HG03565 (cell line): ENCODE measurements at regions not wholly inside any gene's neighbourhood (a gene's known extent, or its start where the extent isn't known, plus 50 kb on each side); places are given as distances from the start of the nearest gene placed in this dataset.

Experiments
- ATAC-seq: cut with Tn5 transposase; IDR thresholded peaks from one replicate; pipeline ENCODE4 v1.9.1; 2021; ENCODE audit warnings: mild to moderate bottlenecking, moderate library complexity; ENCODE audit not compliant: unreplicated experiment

DNA sequence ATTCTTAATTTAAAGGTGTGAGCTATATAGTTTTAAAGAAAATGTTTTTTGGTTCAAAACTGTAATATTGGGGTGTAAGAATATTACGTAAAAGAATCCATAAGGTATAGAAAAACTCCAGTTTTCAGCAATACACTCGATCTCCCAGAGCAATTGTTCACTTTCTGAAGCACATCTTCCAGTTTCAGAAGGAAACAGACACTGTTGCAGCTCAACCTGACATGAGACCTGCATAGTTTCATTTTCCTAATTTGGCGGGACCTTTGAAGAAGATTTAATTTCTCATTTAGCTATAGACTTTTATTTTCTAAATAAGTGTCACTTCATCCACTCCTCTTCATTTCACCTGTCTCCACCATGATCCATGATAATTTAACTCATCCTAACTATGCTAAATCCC, 281.5 kb downstream of the HTR1B start:
- ATAC-seq, result no peak

DNA sequence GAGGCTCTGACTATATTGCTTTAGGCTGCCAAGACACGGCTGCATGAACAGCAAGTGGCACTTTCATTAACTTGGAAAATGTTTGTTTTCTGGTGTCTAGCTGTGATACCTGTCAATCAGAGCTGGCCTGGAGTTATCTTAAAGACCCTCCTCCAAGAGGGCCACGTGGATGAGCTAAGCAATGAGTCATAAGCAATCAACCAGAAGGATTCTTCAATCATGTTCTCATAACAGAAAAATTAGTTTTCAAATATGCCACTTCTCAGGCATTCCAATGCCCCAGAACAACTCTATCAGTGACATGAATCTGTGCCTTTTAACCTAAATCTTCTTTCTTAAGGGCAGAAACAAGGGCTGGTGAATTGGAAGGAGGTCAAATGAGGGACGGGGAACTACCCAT, 283.0 kb downstream of the HTR1B start:
- no peak for ATAC-seq

DNA sequence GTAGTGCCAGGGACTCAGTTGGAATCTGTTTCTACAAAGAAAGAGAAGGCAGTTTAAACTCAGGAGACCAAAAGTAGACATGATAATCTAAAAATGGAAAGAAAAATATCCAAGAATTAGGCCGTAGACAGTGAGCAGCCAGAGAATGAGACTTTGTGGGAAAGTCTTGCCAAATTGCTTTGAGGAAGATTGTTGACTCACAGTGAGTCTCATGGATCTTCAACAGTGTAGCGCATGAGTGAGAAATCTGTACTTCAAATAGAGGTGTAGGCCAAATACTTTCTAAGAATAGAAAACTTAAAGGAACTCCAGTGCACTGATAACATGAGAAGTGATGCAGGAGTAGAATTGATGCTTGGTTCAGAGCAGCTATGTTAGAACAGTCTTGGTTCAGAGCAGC, 284.5 kb downstream of the HTR1B start:
- no peak for ATAC-seq

DNA sequence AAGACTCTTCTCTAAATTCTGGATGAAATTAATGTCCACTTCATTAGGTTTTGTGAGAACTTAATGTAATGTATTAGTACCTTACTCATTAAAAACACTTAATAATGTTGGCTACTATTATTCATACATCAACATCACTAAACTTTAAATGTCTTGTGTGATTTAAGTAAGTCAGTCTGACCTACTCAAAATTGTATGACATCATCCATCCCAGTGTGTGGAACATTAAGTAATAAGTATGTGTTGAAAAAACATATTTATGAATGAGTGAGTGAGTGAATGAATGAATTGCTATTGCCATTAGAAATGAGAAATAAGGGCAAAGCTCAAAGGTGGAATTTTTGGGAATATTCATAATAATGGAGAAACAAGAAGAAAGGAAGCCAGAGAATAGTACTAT, 285.8 kb downstream of the HTR1B start:
- no peak for ATAC-seq

DNA sequence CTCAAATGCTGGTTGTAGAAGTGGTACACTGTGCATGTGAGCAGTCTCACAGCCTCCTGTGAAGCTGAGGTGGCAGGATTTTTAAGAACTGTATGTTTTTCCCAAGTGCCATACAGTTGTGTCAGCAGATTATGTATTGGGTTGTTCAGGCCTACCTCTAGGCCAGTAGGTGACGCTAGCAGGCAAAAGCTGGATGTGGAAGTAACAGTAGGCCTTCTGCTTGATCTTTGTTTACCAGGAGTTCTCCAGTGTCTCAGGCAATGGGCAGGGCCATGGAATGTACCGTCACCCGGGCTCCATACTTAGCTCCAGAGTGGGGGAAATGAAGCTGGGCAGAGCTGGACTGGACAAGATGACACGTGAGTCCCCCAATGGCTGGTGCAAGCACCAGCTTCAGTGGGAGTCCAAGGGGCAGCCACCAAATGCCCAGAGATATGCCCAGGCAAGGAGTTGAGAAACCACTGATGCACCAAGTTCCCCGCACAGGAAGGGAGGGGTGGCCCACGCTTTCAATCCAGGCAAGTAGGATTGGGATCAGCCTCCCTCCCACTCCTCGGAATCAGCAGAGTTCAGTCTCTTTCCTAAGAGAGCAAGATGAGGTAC, 289.7 kb downstream of the HTR1B start:
- no peak for ATAC-seq

DNA sequence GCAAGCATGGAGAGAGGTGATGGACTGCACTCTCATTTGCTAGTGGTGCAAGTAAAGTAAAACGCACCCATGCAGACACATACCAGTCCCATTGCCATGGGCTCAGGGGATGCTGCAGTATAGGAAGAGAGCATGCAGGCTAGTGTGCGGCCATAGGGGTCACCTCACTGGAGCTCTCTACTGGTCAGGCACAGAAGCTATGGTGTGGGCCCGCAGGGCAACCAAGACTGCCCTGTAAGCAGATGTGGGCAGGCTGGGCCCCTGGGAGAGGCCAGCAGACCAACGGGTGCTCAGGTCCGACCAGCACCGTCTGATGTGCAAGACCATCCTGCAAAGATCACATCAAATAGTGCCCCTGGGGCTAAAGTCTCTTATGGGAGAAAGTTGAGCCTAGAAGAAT, 290.7 kb downstream of the HTR1B start:
- ATAC-seq, result no peak

DNA sequence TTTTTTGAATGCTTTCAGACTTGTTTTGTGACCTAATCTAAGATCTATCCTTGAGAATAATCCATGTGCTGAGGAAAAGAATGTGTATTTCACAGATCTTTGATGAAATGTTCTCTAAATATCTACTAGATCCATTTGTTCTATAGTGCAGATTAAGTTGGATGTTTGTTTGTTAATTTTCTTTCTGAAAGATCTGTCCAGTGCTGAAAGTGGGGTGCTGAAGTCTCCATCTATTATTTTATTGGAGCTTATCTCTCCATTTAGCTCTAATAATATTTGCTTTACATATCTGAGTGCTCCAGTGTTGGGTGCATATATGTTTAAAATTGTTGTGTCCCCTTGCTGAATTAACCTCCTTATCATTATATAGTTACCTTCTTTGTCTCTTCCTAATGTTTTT, 303.6 kb downstream of the HTR1B start:
- no peak for ATAC-seq

DNA sequence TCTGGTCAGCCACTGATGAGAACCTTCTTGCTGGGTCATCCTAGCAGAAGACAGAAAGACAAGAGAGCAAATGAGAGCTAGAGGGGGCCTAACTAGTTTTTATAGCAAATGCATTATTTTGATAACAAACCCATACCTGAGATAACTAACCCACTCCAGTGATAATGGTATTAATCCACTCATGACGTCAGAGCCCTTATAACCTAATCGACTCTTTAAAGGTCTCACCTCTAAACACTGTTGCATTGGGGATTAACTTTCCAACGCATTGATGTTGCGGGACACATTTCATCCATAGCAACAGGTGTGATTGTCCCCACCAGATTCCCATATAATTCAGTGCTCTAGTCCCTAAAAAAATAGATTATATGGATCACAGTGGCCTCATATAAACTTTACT, 312.1 kb downstream of the HTR1B start:
- no peak for ATAC-seq

DNA sequence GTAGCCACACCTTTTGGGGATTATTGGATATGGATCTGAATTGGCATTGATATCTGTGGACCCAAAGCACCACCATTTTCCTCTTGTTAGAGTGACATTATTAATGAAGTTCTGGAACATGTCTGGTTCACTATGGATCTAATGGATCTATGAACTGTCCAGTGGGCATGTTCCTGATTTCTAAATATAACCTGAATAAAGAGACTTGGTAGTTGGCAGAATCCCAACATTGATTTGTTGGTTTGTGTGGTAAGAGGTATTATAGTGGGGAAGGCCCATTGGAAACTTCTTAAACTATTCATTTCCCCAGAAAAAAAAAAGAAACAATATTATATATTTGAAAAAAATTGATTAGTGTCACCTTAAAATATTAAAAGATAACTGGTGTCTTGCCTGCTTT, 312.6 kb downstream of the HTR1B start:
- ATAC-seq, result no peak

DNA sequence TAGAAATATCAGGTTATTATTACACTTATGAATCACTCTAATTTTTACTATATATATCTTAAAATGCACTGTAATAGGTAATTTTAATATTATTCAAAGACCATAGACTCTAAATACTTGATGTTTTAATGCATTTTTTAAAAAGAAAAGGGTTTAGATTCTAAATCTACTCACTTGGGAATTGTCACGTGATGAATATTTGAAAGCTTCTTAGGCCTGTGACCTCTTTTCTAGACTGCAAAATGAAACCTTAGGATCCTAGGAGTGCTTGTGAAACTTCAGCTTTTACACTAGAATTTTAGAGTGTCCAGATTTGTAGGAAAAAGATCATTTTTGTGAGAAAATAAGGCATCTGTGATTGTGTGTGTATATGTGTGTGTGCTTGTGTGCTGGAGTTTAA, 318.0 kb downstream of the HTR1B start:
- ATAC-seq, result no peak

DNA sequence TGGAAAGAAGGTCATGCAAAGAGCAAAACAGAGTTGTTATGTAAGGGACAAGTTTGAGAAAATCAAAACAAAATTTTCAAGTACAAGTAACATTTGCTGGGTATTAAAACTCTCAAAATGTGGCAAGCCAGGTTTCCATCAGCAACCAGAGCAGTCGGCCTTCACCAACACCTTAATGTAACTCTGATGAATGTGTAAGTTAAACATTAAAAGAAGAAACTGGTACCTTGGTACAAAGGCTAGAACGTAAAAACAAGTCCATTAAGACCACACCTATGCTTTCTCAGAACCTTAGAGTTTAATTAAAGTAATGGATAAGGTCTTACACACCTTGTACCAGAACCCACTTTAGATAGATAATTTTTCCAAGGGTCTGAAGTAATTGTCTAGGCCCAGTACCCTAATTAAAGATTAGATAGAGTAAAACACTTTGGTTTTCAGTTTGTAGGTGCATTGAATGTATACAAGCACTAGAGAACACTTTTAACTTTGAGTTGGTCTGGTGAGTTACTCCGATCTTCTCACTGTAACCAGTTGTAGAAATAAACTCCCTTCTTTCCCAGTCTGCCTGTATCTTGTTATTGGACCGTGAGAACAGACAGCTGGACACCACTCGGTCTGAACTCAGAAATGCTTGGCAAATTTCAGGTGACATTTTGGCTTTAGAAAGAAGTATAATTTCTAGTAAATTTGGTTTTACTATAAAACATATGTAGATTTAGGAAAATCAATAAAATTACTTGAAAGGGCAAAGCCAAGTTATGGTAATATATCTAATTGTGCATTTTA, 319.4 kb downstream of the HTR1B start:
- ATAC-seq, result no peak

DNA sequence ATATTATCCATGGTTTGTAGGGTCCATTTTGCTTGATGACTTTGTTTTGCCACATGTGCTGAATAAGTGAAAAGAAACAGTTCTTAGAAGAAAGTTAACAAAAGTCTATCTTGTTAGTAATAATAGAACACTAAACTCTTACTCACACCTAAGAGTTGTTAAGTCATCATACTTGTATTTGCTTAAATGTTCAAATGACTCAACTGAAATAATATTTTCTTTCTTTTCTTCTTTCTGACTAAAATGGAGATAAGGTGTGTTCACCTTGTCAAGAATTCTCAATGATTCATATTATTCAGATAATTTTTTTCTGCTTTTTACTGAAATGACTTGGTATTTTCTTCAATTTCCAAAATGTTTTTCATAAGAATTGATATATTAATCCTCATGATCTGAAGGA, 327.2 kb downstream of the HTR1B start:
- ATAC-seq, result no peak

DNA sequence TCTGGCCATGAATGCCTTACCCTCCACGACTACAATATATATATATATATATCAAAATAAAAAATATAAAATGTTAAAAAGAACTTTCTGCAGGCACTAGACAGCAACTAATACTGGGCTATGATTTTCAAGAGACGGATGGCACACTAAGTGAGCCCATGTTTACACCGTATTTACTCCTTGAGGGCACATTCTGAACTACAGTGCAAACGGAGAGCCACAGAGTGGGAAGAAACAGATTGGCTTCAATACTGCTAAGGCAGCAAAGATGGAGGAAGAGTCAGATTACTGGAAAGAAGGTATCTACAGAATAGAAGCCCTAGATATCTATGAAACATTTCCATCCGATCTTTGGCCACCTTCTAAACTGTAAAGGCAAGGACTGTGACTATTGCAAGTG, 330.3 kb downstream of the HTR1B start:
- ATAC-seq, result no peak

DNA sequence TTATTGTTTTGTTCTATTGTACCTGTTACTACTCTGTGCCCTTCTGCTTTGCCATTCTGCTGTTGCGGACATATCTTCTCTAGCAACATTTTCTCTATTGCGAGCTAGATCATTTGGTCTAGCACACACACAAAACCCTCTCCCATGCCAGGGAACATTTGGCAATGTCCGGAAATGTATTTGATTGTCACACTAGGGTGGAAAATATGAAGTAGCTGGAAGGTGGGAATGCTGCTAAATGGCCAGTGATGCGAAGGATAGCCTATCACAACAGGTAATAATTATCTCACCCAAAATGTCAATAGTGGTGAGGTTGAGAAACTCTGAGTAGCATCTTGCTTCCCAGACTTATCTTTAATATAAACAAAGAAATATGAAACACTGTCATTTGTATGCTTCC, 331.9 kb downstream of the HTR1B start:
- ATAC-seq, result no peak

DNA sequence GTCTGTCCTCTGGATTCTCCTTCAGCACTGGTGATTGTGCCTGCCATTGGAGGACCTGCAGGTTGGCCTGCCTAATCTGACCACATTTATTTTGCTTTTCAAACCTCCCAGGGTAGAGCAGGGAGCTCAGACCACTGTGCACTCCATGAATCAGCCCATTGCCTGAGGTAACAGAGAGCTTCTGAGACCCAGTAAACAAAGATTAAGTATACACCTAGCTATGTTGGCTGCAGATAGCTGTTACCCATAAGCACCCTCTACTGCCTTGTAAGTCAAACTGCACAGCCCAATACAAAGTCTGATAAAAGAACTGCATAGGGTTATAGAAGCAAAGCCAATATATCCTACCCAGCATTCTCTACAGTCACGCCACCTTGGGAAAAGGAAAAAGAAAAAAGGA, 338.7 kb downstream of the HTR1B start:
- no peak for ATAC-seq

DNA sequence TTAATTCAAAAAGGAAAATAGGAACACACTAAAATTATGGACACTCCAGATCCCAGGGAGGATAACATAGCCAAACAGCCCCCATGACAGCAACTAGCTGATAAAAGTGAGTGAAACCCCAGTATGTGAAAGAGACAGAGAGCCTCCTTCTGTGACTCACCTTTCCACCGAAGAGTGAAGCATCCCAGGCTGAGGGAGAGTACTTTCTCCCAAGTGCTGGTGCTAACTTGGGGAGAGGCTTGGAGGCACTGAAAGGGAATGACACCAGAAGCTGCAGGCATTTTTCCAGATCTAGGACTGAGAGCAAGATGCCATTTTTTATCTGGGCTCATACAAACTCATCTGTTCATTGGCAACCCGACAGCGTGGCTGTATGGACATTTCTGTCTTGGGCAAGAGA, 339.8 kb downstream of the HTR1B start:
- ATAC-seq, result no peak

DNA sequence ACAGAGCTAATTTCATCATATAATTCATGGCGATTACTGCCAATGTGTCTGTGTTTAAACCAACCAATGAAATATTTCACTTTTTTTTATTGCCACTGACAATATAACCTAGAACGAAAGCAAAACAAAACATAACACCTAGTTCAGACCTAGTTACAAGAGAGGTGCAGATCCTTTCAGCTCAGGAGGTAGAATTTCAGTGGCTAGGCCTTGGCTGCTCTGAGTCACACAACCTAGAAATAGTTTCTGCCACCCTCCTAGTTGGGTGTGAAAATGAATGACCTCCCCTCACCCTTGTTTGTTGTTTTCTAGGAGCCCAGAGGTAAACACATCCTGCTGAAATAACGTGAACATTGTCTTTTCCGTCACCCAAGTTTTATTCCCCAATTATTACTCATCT, 356.3 kb downstream of the HTR1B start:
- no peak for ATAC-seq

DNA sequence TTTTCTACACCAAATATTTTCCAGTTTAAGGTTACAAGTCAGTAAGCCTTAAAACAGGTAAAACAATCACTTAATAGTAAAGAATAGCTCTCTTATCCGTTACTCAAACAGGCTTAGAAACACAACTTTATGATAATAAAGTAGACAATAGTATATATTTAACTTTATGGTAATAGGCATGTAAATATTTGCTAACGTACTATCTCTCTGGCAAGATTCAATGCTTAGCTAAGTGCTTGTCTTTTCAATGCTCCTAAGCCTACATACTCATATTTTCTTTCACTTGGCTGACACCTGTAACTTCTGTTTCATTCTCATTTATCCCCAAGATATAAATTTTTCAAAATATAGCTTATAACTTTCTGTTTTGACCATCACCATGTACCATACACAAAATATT, 358.2 kb downstream of the HTR1B start:
- no peak for ATAC-seq

DNA sequence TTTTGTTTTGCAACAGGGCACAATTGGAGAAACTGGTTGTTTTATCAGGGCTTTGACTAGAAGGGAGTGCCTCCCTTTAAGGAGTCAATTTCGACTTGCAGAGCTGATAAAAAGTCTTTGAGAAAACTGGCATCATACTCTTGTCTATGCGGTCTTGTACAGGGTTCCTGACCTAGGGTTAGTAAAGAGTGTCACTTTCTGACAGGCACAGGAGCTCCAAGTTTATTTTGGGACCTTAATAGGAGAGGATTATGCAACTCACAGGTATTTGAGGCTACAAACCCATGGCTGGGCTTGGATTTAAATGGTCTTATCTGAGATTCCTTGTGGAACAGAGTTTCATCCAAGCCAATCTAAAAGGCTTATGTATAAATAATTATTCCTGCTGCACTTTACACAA, 365.4 kb downstream of the HTR1B start:
- ATAC-seq, result no peak

DNA sequence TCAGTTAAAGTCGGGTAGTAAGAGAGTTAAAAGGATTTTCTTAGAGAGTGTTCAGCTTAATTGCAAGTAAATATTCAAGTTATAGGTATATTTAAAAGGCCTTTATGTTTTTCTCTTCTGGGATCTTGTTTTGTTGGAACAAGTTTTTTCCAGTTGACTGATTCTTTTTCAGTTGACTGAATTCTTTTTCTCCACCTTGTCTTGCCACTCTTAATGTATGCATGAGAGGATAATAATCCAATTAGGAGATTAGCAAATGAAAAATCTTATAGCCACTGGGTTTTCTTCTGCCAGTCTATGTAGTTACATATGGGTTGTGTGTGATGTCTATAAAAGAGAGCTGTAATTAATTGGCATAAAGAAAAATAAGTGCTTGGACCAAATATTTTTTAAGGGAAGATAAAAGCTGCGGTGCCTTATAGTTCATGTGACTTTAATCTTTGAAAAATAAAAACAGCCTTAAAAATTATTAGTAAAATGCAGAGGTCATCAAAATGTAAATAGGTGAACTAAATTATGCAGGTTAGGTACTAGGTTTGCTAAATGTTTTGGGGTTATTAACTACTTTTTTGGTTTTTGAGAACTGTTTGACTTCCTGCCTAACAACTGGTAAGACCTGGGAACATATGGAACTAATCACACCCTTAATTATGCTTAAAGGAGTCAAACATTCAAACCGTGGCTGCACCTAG, 367.2 kb downstream of the HTR1B start:
- no peak for ATAC-seq

DNA sequence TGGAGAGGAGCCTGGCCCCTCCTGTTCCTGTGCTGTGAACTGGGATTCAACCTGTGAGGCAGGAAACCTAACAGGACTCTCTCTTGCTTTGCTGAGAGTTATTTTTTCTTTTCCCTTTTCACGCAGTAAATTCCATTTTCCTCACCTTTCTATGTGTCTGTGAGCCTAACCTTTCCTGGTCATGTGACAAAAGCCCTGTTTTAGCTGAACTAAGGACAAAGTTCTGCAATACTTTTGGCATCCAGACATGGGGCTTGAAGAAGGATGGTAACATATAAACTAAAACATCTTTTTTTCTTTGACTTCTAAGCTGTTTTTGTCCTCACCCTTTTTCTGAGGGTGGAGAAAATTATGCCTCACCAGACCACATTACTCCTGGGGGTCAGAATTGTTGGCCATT, 368.5 kb downstream of the HTR1B start:
- ATAC-seq, result no peak

DNA sequence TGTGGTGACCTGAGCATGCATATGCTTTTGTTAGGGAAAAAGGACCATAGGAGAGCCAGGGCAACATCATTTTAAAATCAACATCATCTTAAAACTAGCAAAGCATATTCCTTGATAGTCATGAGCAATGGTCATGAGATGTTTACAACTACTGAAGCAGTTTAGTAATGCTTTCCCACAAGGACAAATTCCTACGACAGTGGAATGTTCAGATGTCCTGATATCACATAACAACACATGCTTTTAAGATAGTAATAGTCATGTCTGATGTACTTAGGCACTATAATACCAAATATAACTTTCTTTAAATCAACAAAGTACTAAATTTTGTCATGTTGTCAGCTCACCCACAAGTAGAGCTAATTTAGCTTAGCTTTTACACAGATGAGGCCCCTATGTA, 370.3 kb downstream of the HTR1B start:
- no peak for ATAC-seq
